ENCODE measurements at regions not wholly inside any gene's neighbourhood (a gene's known extent, or its start where the extent isn't known, plus 50 kb on each side); places are given as distances from the start of the nearest gene placed in this dataset.

GRCh38 chr4:156335721-156336120 lies 382.1 kb upstream of the CTSO start:
- in situ Hi-C loops (cut with MboI; ENCODE audit: low pct_unique_long_range_greater_than_20kb in 2 of 9, low sequenced_read_pairs in 9 of 9, unreplicated experiment in 9 of 9): no loop called here
- WGBS, 10 experiments: 100% methylated on average over 1 of the region's 1 CpG; no CpG with 5 or more reads in 5 of the 10 experiments
- Histone ChIP-seq H3K4me3 (no peak overlapping the region), H3K27ac (no peak overlapping the region), H3K4me1 (replicated peaks in 1 of 2) (no peaks in the 10 kb centered on the region)
- ATAC-seq (replicated peaks in 6 of 8): no peak

GRCh38 chr4:156330436-156331031 lies 376.9 kb upstream of the CTSO start:
- in situ Hi-C loops (cut with MboI; ENCODE audit: low pct_unique_long_range_greater_than_20kb in 2 of 9, low sequenced_read_pairs in 9 of 9, unreplicated experiment in 9 of 9): no loop called here
- no peak for ATAC-seq (replicated peaks in 6 of 8)
- WGBS, 10 experiments: 49 to 100% (median 83%) methylated on average over 1 to 7 of the region's 7 CpGs

GRCh38 chr4:156329779-156330178 lies 376.1 kb upstream of the CTSO start:
- no peak overlapping the region for H3K4me3 ChIP-seq
- 0 to 100% (median 83%) methylated on average over 1 of the region's 1 CpG; no CpG with 5 or more reads in 2 of the 10 experiments for WGBS, 10 experiments
- no peak overlapping the region for H3K27ac ChIP-seq
- ATAC-seq (replicated peaks in 6 of 8): no peak
- in situ Hi-C loops (cut with MboI; ENCODE audit: low pct_unique_long_range_greater_than_20kb in 2 of 9, low sequenced_read_pairs in 9 of 9, unreplicated experiment in 9 of 9): no loop called here
- no peaks in the 10 kb centered on the region for H3K4me1 ChIP-seq (replicated peaks in 1 of 2)

More at GRCh38 chr4:156330436-156331031, 376.9 kb upstream of the CTSO start:
- no peak overlapping the region for H3K4me3 ChIP-seq
- no peaks in the 10 kb centered on the region for H3K4me1 ChIP-seq (replicated peaks in 1 of 2)
- no peak overlapping the region for H3K27ac ChIP-seq

GRCh38 chr4:156328882-156329281 lies 375.2 kb upstream of the CTSO start:
- in situ Hi-C loops (cut with MboI; ENCODE audit: low pct_unique_long_range_greater_than_20kb in 2 of 9, low sequenced_read_pairs in 9 of 9, unreplicated experiment in 9 of 9): no loop called here

GRCh38 chr4:156326246-156326645 lies 372.6 kb upstream of the CTSO start:
- no peak overlapping the region for H3K27ac ChIP-seq
- in situ Hi-C loops (cut with MboI; ENCODE audit: low pct_unique_long_range_greater_than_20kb in 2 of 9, low sequenced_read_pairs in 9 of 9, unreplicated experiment in 9 of 9): no loop called here
- no peaks in the 10 kb centered on the region for H3K4me1 ChIP-seq (replicated peaks in 1 of 2)
- H3K4me3 ChIP-seq: no peak overlapping the region
- 0 to 100% (median 76%) methylated on average over 1 to 4 of the region's 4 CpGs; no CpG with 5 or more reads in 2 of the 10 experiments for WGBS, 10 experiments
- ATAC-seq (replicated peaks in 6 of 8): no peak

More at GRCh38 chr4:156328882-156329281, 375.2 kb upstream of the CTSO start:
- Histone ChIP-seq H3K4me3 (no peak overlapping the region), H3K4me1 (replicated peaks in 1 of 2) (no peaks in the 10 kb centered on the region), H3K27ac (no peak overlapping the region)
- ATAC-seq (replicated peaks in 6 of 8): no peak
- 38 to 100% (median 88%) methylated on average over 1 to 3 of the region's 3 CpGs for WGBS, 10 experiments

- in situ Hi-C loops (cut with MboI; ENCODE audit: low pct_unique_long_range_greater_than_20kb in 2 of 9, low sequenced_read_pairs in 9 of 9, unreplicated experiment in 9 of 9): no loop called here
- ATAC-seq (replicated peaks in 6 of 8): peak in 1 of 8 experiments; percentile 21
- Histone ChIP-seq H3K27ac (no peak overlapping the region), H3K4me1 (replicated peaks in 1 of 2) (no peaks in the 10 kb centered on the region), H3K4me3 (no peak overlapping the region)
These were observed 368.9 kb upstream of the CTSO start for GRCh38 chr4:156322592-156322991.

GRCh38 chr4:156321203-156321602 lies 367.5 kb upstream of the CTSO start:
- 0 to 100% (median 82%) methylated on average over 1 to 2 of the region's 2 CpGs for WGBS, 10 experiments
- in situ Hi-C loops (cut with MboI; ENCODE audit: low pct_unique_long_range_greater_than_20kb in 2 of 9, low sequenced_read_pairs in 9 of 9, unreplicated experiment in 9 of 9): no loop called here

GRCh38 chr4:156313497-156313896 lies 359.8 kb upstream of the CTSO start:
- in situ Hi-C loops (cut with MboI; ENCODE audit: low pct_unique_long_range_greater_than_20kb in 2 of 9, low sequenced_read_pairs in 9 of 9, unreplicated experiment in 9 of 9): no loop called here
- no peak overlapping the region for H3K4me3 ChIP-seq
- no peaks in the 10 kb centered on the region for H3K4me1 ChIP-seq (replicated peaks in 1 of 2)
- 0 to 100% (median 79%) methylated on average over 1 to 2 of the region's 2 CpGs for WGBS, 10 experiments
- no peak overlapping the region for H3K27ac ChIP-seq
- ATAC-seq (replicated peaks in 6 of 8): no peak

More at GRCh38 chr4:156321203-156321602, 367.5 kb upstream of the CTSO start:
- H3K4me1 ChIP-seq (replicated peaks in 1 of 2): no peaks in the 10 kb centered on the region
- no peak overlapping the region for H3K27ac ChIP-seq
- no peak overlapping the region for H3K4me3 ChIP-seq
- ATAC-seq (replicated peaks in 6 of 8): no peak

- 28 to 100% (median 80%) methylated on average over 1 to 3 of the region's 3 CpGs for WGBS, 10 experiments
- peak in 1 of 8 experiments; percentile 31 for ATAC-seq (replicated peaks in 6 of 8)
- no peak overlapping the region for H3K27ac ChIP-seq
- no peak overlapping the region for H3K4me3 ChIP-seq
- in situ Hi-C loops (cut with MboI; ENCODE audit: low pct_unique_long_range_greater_than_20kb in 2 of 9, low sequenced_read_pairs in 9 of 9, unreplicated experiment in 9 of 9): no loop called here
- H3K4me1 ChIP-seq (replicated peaks in 1 of 2): no peaks in the 10 kb centered on the region
These were observed 358.7 kb upstream of the CTSO start for GRCh38 chr4:156312261-156312847.

- Histone ChIP-seq H3K4me1 (replicated peaks in 1 of 2) (no peaks in the 10 kb centered on the region), H3K27ac (no peak overlapping the region), H3K4me3 (no peak overlapping the region)
- ATAC-seq (replicated peaks in 6 of 8): no peak
- in situ Hi-C loops (cut with MboI; ENCODE audit: low pct_unique_long_range_greater_than_20kb in 2 of 9, low sequenced_read_pairs in 9 of 9, unreplicated experiment in 9 of 9): no loop called here
These were observed 355.4 kb upstream of the CTSO start for GRCh38 chr4:156309031-156309430.

- in situ Hi-C loops (cut with MboI; ENCODE audit: low pct_unique_long_range_greater_than_20kb in 2 of 9, low sequenced_read_pairs in 9 of 9, unreplicated experiment in 9 of 9): no loop called here
- Histone ChIP-seq H3K4me1 (replicated peaks in 1 of 2) (peaks cover 4% of the 10 kb centered on the region in 2 donors), H3K27ac (no peak overlapping the region), H3K4me3 (no peak overlapping the region)
- WGBS, 10 experiments: 49 to 100% (median 75%) methylated on average over 2 of the region's 2 CpGs; no CpG with 5 or more reads in 2 of the 10 experiments
- no peak for ATAC-seq (replicated peaks in 6 of 8)
These were observed 350.0 kb upstream of the CTSO start for GRCh38 chr4:156303708-156304107.

GRCh38 chr4:156298230-156298629 lies 344.6 kb upstream of the CTSO start:
- in situ Hi-C loops (cut with MboI; ENCODE audit: low pct_unique_long_range_greater_than_20kb in 2 of 9, low sequenced_read_pairs in 9 of 9, unreplicated experiment in 9 of 9): no loop called here
- Histone ChIP-seq H3K27ac (no peak overlapping the region), H3K4me1 (replicated peaks in 1 of 2) (peaks cover 9 to 21% of the 10 kb centered on the region in 2 donors), H3K4me3 (no peak overlapping the region)
- peak; percentile 78 to 96 (median 90) for ATAC-seq (replicated peaks in 6 of 8)

GRCh38 chr4:156295676-156296195 lies 342.1 kb upstream of the CTSO start:
- H3K4me1 ChIP-seq (replicated peaks in 1 of 2): peaks cover 9 to 32% of the 10 kb centered on the region in 2 donors
- 0 to 100% (median 77%) methylated on average over 1 of the region's 1 CpG; no CpG with 5 or more reads in 2 of the 10 experiments for WGBS, 10 experiments
- H3K4me3 ChIP-seq: no peak overlapping the region
- in situ Hi-C loops (cut with MboI; ENCODE audit: low pct_unique_long_range_greater_than_20kb in 2 of 9, low sequenced_read_pairs in 9 of 9, unreplicated experiment in 9 of 9): no loop called here
- H3K27ac ChIP-seq: no peak overlapping the region
- peak in 3 of 8 experiments; percentile 21 to 78 (median 35) for ATAC-seq (replicated peaks in 6 of 8)

GRCh38 chr4:156294577-156294976 lies 340.9 kb upstream of the CTSO start:
- peaks cover 9 to 32% of the 10 kb centered on the region in 2 donors for H3K4me1 ChIP-seq (replicated peaks in 1 of 2)
- peak; percentile 18 to 73 (median 46) for ATAC-seq (replicated peaks in 6 of 8)
- no peak overlapping the region for H3K4me3 ChIP-seq
- no peak overlapping the region for H3K27ac ChIP-seq
- in situ Hi-C loops (cut with MboI; ENCODE audit: low pct_unique_long_range_greater_than_20kb in 2 of 9, low sequenced_read_pairs in 9 of 9, unreplicated experiment in 9 of 9): no loop called here
- 25 to 93% (median 64%) methylated on average over 1 to 2 of the region's 2 CpGs; no CpG with 5 or more reads in 1 of the 10 experiments for WGBS, 10 experiments

Measured in motor neuron (in vitro differentiated cells).